Neural cell (in vitro differentiated cells): ENCODE measurements at regions not wholly inside any gene's neighbourhood (a gene's known extent, or its start where the extent isn't known, plus 50 kb on each side); places are given as distances from the start of the nearest gene placed in this dataset.

ENCODE experiments used
- EP300 ChIP-seq: fragments of 450-650 bp; conservative IDR thresholded peaks from 2 replicates; pipeline ENCODE4 v1.6.1; 2014; ENCODE audit warnings: antibody characterized with exemption, mild to moderate bottlenecking, moderate library complexity; ENCODE audit not compliant: poor library complexity, severe bottlenecking
- EZH2 ChIP-seq: fragments of 200-600, 300-800 bp; shearing (Covaris generic), sonication (generic); IDR thresholded peaks from 2 replicates; pipeline ENCODE4 v1.6.1; 2014; ENCODE audit warnings: antibody characterized with exemption, low read length, borderline replicate concordance, mild to moderate bottlenecking; ENCODE audit not compliant: insufficient read depth, poor library complexity, severe bottlenecking
- POLR2AphosphoS5 ChIP-seq: IDR thresholded peaks from 2 replicates; pipeline ENCODE4 v1.6.1; 2012
- RAD21 ChIP-seq: fragments of 450-650 bp; conservative IDR thresholded peaks from 2 replicates; pipeline ENCODE4 v1.6.1; 2014; ENCODE audit warnings: antibody characterized with exemption, mild to moderate bottlenecking, moderate library complexity
- TAF1 ChIP-seq: IDR thresholded peaks from 2 replicates; pipeline ENCODE4 v1.6.1; 2012; ENCODE audit warnings: low read depth
- TF ChIP-seq, protein P1 (sequence below): fragments of 450-650 bp; IDR thresholded peaks from 2 replicates; pipeline ENCODE4 v1.5.1; 2014; ENCODE audit warnings: antibody characterized with exemption, mild to moderate bottlenecking, moderate library complexity; ENCODE audit not compliant: poor library complexity, severe bottlenecking

DNA sequence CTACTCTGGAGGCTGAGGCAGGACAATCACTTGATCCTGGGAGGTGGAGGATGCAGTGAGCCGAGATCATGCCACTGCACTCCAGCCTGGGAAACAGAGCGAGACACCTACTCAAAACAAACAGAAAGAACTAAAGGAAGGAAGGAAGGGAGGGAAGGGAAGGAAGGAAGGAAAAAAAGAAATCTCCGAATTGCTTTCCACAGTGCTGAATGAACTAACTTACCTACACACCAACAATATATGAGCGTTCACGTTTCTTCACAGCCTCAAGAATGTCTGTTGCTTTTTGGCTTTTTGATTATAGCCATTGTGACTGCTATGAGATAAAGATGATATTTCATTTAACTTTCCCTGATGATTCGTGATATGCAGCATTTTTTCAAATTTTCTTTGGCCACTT lies 1343.7 kb downstream of the LRFN5 start:
- TF ChIP-seq, protein P1, sequence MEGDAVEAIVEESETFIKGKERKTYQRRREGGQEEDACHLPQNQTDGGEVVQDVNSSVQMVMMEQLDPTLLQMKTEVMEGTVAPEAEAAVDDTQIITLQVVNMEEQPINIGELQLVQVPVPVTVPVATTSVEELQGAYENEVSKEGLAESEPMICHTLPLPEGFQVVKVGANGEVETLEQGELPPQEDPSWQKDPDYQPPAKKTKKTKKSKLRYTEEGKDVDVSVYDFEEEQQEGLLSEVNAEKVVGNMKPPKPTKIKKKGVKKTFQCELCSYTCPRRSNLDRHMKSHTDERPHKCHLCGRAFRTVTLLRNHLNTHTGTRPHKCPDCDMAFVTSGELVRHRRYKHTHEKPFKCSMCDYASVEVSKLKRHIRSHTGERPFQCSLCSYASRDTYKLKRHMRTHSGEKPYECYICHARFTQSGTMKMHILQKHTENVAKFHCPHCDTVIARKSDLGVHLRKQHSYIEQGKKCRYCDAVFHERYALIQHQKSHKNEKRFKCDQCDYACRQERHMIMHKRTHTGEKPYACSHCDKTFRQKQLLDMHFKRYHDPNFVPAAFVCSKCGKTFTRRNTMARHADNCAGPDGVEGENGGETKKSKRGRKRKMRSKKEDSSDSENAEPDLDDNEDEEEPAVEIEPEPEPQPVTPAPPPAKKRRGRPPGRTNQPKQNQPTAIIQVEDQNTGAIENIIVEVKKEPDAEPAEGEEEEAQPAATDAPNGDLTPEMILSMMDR = no peak
- TF ChIP-seq POLR2AphosphoS5 = no peak
- no peak for TF ChIP-seq EZH2
- TF ChIP-seq RAD21 = no peak
- TF ChIP-seq EP300 = no peak
- TF ChIP-seq TAF1 = no peak
